ACC112 (cell line): ENCODE measurements at regions not wholly inside any gene's neighbourhood (a gene's known extent, or its start where the extent isn't known, plus 50 kb on each side); places are given as distances from the start of the nearest gene placed in this dataset.

Source experiments
- H2AFZ ChIP-seq: fragments of 200-600 bp; sonication (generic); one replicate; pipeline ENCODE4 v1.6.0; 2017; ENCODE audit warnings: antibody characterized with exemption, low read length; ENCODE audit not compliant: unreplicated experiment
- H3K27ac ChIP-seq: fragments of 200-600 bp; sonication (generic); 2 replicates; pipeline ENCODE4 v1.5.1; 2014; ENCODE audit warnings: low read depth, mild to moderate bottlenecking, antibody characterized with exemption, low read length, moderate library complexity
- H3K27me3 ChIP-seq: fragments of 200-600 bp; sonication (generic); 2 replicates; pipeline ENCODE4 v1.6.1; 2014; ENCODE audit warnings: mild to moderate bottlenecking, antibody characterized with exemption, low read length, moderate library complexity, mixed read lengths; ENCODE audit not compliant: insufficient read depth
- H3K36me3 ChIP-seq: fragments of 200-600 bp; sonication (generic); 2 replicates; pipeline ENCODE4 v1.6.1; 2016; ENCODE audit warnings: mild to moderate bottlenecking, antibody characterized with exemption, low read length, moderate library complexity, mixed read lengths; ENCODE audit not compliant: insufficient read depth
- H3K4me1 ChIP-seq: fragments of 200-600 bp; sonication (generic); one replicate; pipeline ENCODE4 v1.6.1; 2016; ENCODE audit warnings: low read length, mixed read lengths; ENCODE audit not compliant: insufficient read depth, unreplicated experiment, control insufficient read depth
- H3K4me3 ChIP-seq: fragments of 200-600 bp; sonication (generic); 2 replicates; pipeline ENCODE4 v1.5.1; 2014; ENCODE audit warnings: mild to moderate bottlenecking, low read depth, low read length
- H3K79me2 ChIP-seq: fragments of 200-600 bp; sonication (generic); one replicate; pipeline ENCODE4 v1.6.0; 2016; ENCODE audit warnings: low read length; ENCODE audit not compliant: control insufficient read depth, unreplicated experiment, insufficient read depth

DNA sequence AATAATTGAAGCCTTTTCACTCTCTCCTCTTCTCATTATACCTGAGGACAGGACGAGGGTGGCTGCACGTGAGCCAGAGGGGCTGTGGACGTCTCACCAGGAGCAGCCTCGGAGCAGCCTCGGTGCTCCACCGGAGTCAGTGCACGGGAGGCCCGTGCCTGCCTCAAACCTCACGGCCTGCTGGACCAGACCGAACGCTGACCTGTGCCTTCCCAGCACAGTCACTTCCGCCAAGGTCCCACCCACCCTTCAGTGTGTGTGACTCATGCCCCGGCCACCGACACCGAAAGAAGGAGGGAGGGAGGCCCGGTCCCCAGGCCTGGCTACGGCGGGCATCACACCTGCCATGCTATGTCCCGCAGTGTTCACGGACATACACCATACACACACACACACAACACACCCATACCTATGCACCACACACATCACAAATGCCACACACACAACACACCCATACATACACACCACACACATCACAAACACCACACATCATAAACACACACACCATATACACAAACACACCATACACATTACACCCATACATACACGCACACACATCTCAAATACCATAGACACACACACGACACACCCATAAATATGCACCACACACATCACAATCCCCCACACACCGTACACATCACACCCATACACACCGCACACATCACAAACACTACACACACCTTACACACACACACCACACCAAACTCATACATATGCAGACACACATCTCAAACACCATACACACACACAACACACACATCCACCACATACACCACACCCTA lies 1506.5 kb downstream of the TBC1D22A start:
- H2AFZ ChIP-seq: no peak overlapping the region
- no peaks in the 10 kb centered on the region for H3K4me1 ChIP-seq
- no peaks in the 10 kb centered on the region for H3K27me3 ChIP-seq
- H3K27ac ChIP-seq: no peak overlapping the region
- H3K4me3 ChIP-seq: no peak overlapping the region
- H3K36me3 ChIP-seq: no peaks in the 10 kb centered on the region
- H3K79me2 ChIP-seq: no peaks in the 10 kb centered on the region

DNA sequence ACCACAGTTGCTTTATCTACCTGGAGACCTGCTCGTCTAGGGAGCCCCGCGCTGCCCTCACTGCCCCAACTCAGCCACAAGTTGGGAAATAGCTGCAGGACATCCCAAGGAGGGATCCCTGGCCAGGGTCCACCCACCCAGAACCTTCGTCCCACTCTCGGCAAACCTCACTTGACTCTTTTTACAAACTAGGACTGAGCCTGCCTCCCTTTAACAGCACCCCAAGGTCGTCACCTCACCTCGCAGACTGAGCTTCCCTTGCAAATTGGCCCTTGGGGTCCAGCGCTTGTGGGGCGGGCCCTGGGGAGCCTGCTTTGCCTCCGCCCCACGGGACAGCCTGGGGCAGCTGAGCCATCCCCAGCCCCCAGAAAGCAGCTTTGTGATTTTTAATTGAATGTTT lies 1505.8 kb downstream of the TBC1D22A start:
- Histone ChIP-seq H2AFZ (no peak overlapping the region), H3K36me3 (no peaks in the 10 kb centered on the region), H3K27me3 (no peaks in the 10 kb centered on the region), H3K4me3 (no peak overlapping the region), H3K27ac (no peak overlapping the region), H3K4me1 (no peaks in the 10 kb centered on the region), H3K79me2 (no peaks in the 10 kb centered on the region)

GRCh38 chr22:48267681-48268080 lies 1505.2 kb downstream of the TBC1D22A start:
- Histone ChIP-seq H3K79me2 (no peaks in the 10 kb centered on the region), H3K36me3 (no peaks in the 10 kb centered on the region), H3K27me3 (no peaks in the 10 kb centered on the region), H3K4me1 (no peaks in the 10 kb centered on the region), H3K27ac (no peak overlapping the region), H2AFZ (no peak overlapping the region), H3K4me3 (no peak overlapping the region)

DNA sequence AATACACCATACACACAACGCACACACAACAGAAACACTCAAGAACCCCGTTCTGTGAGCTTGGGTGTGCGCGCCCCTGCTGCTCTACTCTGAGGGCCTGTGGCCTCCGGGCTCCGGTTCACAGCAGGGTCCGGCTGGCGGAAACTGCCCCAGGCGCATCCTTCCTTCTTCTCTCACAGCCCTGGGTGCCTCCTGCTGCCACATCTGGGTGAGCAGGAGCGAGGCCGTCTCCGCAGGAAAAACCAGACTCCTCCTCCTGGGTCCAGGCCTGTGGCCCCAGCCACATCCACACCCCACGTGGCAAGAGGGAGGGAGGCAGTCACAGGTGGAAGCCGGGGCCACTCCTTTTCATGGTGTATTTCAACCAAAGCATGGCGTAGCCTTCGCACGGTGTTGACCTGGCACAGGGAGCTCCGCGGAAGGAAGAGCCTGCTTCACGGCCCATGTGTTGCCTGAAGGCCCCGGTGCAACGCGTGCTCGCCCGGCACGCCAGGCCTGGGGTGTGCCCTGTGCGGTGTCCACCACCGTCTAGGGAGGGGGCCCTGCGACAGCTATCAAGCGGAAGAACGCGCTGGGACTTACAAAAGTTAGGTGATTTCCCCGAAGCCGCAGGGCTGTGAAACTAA lies 1502.7 kb downstream of the TBC1D22A start:
- Histone ChIP-seq H3K27ac (no peak overlapping the region), H3K36me3 (no peaks in the 10 kb centered on the region), H3K79me2 (no peaks in the 10 kb centered on the region), H3K4me1 (no peaks in the 10 kb centered on the region), H3K4me3 (no peak overlapping the region), H3K27me3 (no peaks in the 10 kb centered on the region), H2AFZ (no peak overlapping the region)

- no peak overlapping the region for H2AFZ ChIP-seq
- H3K27me3 ChIP-seq: no peaks in the 10 kb centered on the region
- H3K4me3 ChIP-seq: no peak overlapping the region
- H3K4me1 ChIP-seq: no peaks in the 10 kb centered on the region
- no peaks in the 10 kb centered on the region for H3K79me2 ChIP-seq
- H3K27ac ChIP-seq: no peak overlapping the region
- no peaks in the 10 kb centered on the region for H3K36me3 ChIP-seq
Measured at GRCh38 chr22:48264586-48264985, 1502.1 kb downstream of the TBC1D22A start.

DNA sequence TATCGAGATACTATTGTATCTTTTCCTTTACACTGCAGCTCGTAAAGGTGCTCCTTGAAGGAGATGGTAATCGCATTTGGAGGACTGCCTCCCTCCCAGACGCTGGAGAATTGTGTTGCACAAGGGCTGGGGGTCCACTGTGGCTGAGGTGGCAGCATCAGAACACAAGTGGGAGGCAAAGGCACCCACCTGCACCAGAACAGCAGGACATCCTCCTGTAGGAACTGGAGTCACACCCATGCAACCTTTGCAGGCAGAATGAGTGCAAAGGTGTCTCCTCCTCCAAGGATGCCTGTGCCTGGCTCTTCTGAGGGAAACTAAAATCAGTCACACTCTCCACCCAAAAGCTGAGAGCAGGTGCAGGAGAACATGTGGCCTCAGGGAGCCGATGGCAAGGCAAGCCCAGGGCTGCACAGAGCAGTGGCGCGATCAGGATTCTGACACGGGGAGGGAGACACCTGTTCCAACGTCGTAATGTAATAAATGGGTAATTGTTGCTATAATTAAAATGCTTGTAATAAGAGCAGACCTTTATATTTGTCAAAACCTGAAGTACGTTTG lies 1501.4 kb downstream of the TBC1D22A start:
- Histone ChIP-seq H3K27me3 (no peaks in the 10 kb centered on the region), H3K36me3 (no peaks in the 10 kb centered on the region), H3K4me1 (no peaks in the 10 kb centered on the region), H2AFZ (no peak overlapping the region), H3K4me3 (no peak overlapping the region), H3K79me2 (no peaks in the 10 kb centered on the region), H3K27ac (no peak overlapping the region)

GRCh38 chr22:48263431-48263765 lies 1500.9 kb downstream of the TBC1D22A start:
- Histone ChIP-seq H3K4me3 (no peak overlapping the region), H3K27me3 (no peaks in the 10 kb centered on the region)

GRCh38 chr22:48262596-48263430 lies 1500.4 kb downstream of the TBC1D22A start:
- Histone ChIP-seq H3K4me3 (no peak overlapping the region), H2AFZ (no peak overlapping the region), H3K4me1 (no peaks in the 10 kb centered on the region), H3K27ac (no peak overlapping the region), H3K36me3 (no peaks in the 10 kb centered on the region), H3K79me2 (no peaks in the 10 kb centered on the region), H3K27me3 (no peaks in the 10 kb centered on the region)

More at GRCh38 chr22:48263431-48263765, 1500.9 kb downstream of the TBC1D22A start:
- H3K79me2 ChIP-seq: no peaks in the 10 kb centered on the region
- no peak overlapping the region for H2AFZ ChIP-seq
- H3K27ac ChIP-seq: no peak overlapping the region
- no peaks in the 10 kb centered on the region for H3K36me3 ChIP-seq
- H3K4me1 ChIP-seq: no peaks in the 10 kb centered on the region

DNA sequence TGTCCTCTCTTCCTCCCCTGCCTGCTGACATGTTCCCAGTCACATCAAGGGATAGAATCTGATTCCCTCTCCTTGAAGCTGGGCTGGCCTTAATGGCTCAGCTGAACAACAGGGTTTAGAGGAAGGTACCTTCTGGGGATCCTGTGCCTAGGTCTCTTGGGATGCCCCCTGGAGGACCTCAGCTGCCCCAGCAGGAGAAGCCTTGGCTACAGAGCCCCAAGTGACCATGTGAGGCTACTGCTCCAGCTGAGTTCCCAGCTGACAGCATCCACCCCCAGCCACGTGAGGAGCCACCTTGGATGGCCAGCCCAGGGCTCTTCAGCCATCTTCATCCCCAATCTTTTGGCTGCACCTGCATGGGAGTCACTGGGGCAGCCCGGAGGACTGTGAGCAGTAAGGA lies 1499.3 kb downstream of the TBC1D22A start:
- H3K79me2 ChIP-seq: no peaks in the 10 kb centered on the region
- H3K4me3 ChIP-seq: no peak overlapping the region
- H3K4me1 ChIP-seq: no peaks in the 10 kb centered on the region
- no peak overlapping the region for H3K27ac ChIP-seq
- H3K36me3 ChIP-seq: no peaks in the 10 kb centered on the region
- H2AFZ ChIP-seq: no peak overlapping the region
- no peaks in the 10 kb centered on the region for H3K27me3 ChIP-seq

DNA sequence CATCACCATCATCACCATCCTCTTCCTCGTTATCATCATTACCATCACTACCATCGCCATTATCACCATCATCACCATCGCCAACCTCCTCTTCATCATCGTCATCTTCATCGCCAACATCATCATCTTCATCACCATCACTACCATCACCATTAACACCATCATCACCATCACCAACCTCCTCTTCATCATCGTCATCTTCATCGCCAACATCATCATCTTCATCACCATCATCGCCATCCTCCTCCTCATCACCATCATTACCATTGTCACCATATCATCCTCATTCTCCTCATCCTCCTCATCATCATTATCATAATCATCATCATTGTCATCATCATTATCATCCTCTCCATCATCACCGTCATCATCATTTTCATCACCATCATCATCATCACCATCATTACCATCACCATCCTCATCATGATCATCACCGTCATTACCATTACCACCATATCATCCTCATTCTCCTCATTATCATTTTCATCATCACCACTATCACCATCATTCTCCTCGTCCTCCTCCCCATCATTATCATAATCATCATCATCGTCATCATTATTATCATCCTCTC lies 1498.7 kb downstream of the TBC1D22A start:
- H3K4me1 ChIP-seq: no peaks in the 10 kb centered on the region
- H3K27me3 ChIP-seq: no peaks in the 10 kb centered on the region
- H3K27ac ChIP-seq: no peak overlapping the region
- no peaks in the 10 kb centered on the region for H3K36me3 ChIP-seq
- no peak overlapping the region for H3K4me3 ChIP-seq
- H3K79me2 ChIP-seq: no peaks in the 10 kb centered on the region
- no peak overlapping the region for H2AFZ ChIP-seq
